SU-DHL-6 (cell line): ENCODE measurements at regions not wholly inside any gene's neighbourhood (a gene's known extent, or its start where the extent isn't known, plus 50 kb on each side); places are given as distances from the start of the nearest gene placed in this dataset.

ENCODE experiments used
- EZH2phosphoT487 ChIP-seq: fragments of 200-600 bp; sonication (generic), shearing (Covaris generic); conservative IDR thresholded peaks from 2 replicates; pipeline ENCODE4 v1.6.1; 2018; ENCODE audit warnings: mild to moderate bottlenecking, antibody characterized with exemption, low read length, moderate library complexity, mixed read lengths
- TF ChIP-seq, protein P1 (sequence below): fragments of 200-600 bp; sonication (generic); IDR thresholded peaks from one replicate; pipeline ENCODE4 v1.5.1; 2017; ENCODE audit warnings: antibody characterized with exemption, mild to moderate bottlenecking, low read length, moderate library complexity; ENCODE audit not compliant: insufficient read depth, poor library complexity, severe bottlenecking

DNA sequence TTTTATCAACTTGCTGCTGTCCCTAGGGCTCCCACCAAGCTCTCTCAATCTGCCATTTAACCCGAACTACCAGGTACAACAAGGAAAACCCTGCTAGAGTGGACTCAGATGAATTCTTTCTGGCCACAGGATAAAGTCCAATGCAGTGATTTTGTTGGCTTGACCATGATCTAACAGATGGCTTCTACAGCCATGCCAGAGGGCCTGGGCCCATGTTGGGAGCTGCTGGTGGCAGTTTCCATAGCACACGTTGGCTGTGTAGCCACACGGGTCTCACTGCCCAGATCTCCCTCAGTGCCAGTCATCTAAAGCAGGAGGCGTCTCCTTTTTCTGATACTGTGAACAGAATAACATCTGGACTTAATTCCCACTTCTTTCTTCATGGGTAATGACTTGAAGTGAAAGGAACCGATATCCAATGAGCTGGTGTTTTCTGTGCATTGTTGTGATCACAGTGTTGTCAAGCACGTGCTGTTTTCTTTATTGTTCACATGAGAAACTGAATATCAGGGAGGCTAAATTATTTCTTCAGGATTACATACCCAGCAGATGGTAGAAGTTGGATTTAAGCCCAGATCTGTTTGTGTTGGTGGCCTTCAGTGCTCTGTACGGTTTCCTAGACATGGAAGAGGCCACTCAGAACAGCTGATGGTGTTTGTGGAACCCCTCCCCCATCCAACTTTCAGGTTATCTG lies 85.2 kb upstream of the CLCN4 start:
- TF ChIP-seq, protein P1, sequence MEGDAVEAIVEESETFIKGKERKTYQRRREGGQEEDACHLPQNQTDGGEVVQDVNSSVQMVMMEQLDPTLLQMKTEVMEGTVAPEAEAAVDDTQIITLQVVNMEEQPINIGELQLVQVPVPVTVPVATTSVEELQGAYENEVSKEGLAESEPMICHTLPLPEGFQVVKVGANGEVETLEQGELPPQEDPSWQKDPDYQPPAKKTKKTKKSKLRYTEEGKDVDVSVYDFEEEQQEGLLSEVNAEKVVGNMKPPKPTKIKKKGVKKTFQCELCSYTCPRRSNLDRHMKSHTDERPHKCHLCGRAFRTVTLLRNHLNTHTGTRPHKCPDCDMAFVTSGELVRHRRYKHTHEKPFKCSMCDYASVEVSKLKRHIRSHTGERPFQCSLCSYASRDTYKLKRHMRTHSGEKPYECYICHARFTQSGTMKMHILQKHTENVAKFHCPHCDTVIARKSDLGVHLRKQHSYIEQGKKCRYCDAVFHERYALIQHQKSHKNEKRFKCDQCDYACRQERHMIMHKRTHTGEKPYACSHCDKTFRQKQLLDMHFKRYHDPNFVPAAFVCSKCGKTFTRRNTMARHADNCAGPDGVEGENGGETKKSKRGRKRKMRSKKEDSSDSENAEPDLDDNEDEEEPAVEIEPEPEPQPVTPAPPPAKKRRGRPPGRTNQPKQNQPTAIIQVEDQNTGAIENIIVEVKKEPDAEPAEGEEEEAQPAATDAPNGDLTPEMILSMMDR, result no peak
- no peak for TF ChIP-seq EZH2phosphoT487
